Vagina (tissue), 2 donors: ENCODE measurements at regions not wholly inside any gene's neighbourhood (a gene's known extent, or its start where the extent isn't known, plus 50 kb on each side); places are given as distances from the start of the nearest gene placed in this dataset.

Experiments
- DNase-seq, 2 donors: peaks; one replicate each; pipeline ENCODE4 v3.0.0-alpha.2; 2017; ENCODE audit errors: extremely low spot score in 2 of 2
- H3K27ac ChIP-seq: fragments of 200-600 bp; sonication (generic); one replicate; pipeline ENCODE4 v1.5.1; 2019
- H3K27me3 ChIP-seq: fragments of 200-600 bp; sonication (generic); one replicate; pipeline ENCODE4 v1.5.1; 2019
- H3K36me3 ChIP-seq, 2 donors: fragments of 200-600 bp; sonication (generic); one replicate each; pipeline ENCODE4 v1.5.1; 2017 to 2019
- H3K4me1 ChIP-seq: fragments of 200-600 bp; sonication (generic); one replicate; pipeline ENCODE4 v1.5.1; 2019
- H3K4me3 ChIP-seq, 2 donors: fragments of 200-600 bp; sonication (generic); 1 replicate in 1 of 2; 2 replicates in 1 of 2; pipeline ENCODE4 v1.5.1; 2016 to 2019
- H3K9me3 ChIP-seq: fragments of 200-600 bp; sonication (generic); one replicate; pipeline ENCODE4 v1.5.1; 2019
- CTCF ChIP-seq, 3 experiments: fragments of 450-650 bp in 2 of 3; fragments of 200-600 bp in 1 of 3; sonication (generic) in 1 of 3; IDR thresholded peaks; one replicate each; pipeline ENCODE4 v1.5.1; 2017 to 2019; ENCODE audit warnings: antibody characterized with exemption in 3 of 3, mild to moderate bottlenecking in 2 of 3, moderate library complexity in 2 of 3
- POLR2A ChIP-seq, 2 donors: fragments of 450-650 bp; IDR thresholded peaks; one replicate each; pipeline ENCODE4 v1.6.1; 2017; ENCODE audit warnings: antibody characterized with exemption in 2 of 2, mild to moderate bottlenecking in 2 of 2, moderate library complexity in 2 of 2
- POLR2AphosphoS5 ChIP-seq, 2 donors: sonication (generic); formaldehyde crosslinking; IDR thresholded peaks; one replicate each; pipeline ENCODE4 v1.9.0; 2017; ENCODE audit warnings: antibody characterized with exemption in 2 of 2, mild to moderate bottlenecking in 2 of 2, low read depth in 1 of 2; ENCODE audit not compliant: insufficient read depth in 1 of 2
- intact Hi-C: fragments of 100-400 bp; cut with DNase I; formaldehyde crosslinking; loops from one replicate; pipeline ENCODE4 v1.15.1; 2023

- Histone ChIP-seq H3K36me3 (no peaks in the 10 kb centered on the region), H3K9me3 (no peaks in the 10 kb centered on the region), H3K4me1 (no peaks in the 10 kb centered on the region), H3K27me3 (no peaks in the 10 kb centered on the region), H3K27ac (no peak overlapping the region), H3K4me3 (no peak overlapping the region)
- intact Hi-C loops = no loop called here
- no peak for TF ChIP-seq POLR2A (IDR thresholded peaks at IDR 0.05)
- TF ChIP-seq POLR2AphosphoS5 (IDR thresholded peaks at IDR 0.05; ENCODE audit: insufficient read depth in 1 of 2, low read depth in 1 of 2) = no peak
- TF ChIP-seq CTCF (IDR thresholded peaks at IDR 0.05) = no peak
- no peak for DNase-seq
These were observed 338.7 kb downstream of the HRH4 start for GRCh38 chr18:24799176-24799575.

DNA sequence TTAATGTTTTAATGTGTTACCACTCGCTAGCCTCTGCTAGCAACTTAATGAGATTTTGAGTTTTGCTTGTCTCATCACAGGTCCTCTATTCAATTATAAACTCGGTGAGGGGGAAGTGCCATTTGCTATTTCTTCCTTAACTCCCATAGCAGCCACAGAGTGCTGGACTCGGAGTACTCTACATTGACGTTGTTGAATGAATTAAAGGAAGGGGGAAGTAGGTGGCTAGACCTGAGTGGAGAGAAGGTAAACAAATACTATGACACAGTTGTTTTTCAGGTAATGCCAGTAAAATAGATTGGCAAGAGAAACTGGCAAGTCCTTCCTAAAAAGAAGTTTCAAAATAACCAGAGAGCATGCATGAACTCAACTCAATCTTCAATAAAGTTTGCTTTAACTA, 339.3 kb downstream of the HRH4 start:
- Histone ChIP-seq H3K9me3 (no peaks in the 10 kb centered on the region), H3K27ac (no peak overlapping the region), H3K36me3 (no peaks in the 10 kb centered on the region), H3K4me3 (no peak overlapping the region), H3K4me1 (no peaks in the 10 kb centered on the region), H3K27me3 (no peaks in the 10 kb centered on the region)
- intact Hi-C loops = no loop called here
- TF ChIP-seq POLR2AphosphoS5 (IDR thresholded peaks at IDR 0.05; ENCODE audit: insufficient read depth in 1 of 2, low read depth in 1 of 2) = peak in 1 of 2 donors; percentile 21
- TF ChIP-seq POLR2A (IDR thresholded peaks at IDR 0.05) = no peak
- no peak for TF ChIP-seq CTCF (IDR thresholded peaks at IDR 0.05)
- no peak for DNase-seq

DNA sequence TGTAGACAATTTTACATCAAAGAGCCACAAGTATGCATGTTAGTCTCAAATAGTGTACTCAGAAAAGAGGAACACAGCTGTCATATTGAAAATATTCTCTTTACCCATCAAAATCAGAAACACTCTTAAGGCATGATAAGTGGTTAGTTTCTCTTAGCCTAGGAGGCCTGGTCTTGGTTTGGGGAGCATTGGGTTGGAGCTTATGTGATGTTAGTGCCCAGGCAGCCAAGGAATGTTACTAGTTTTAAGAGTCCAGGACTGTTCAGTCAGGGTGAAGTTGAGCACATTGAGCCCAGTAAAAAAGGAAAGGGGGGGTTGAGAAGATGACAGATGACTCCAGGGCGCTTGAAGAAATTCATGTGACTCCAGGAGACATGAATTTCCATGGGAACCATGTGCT, 340.6 kb downstream of the HRH4 start:
- H3K36me3 ChIP-seq = no peaks in the 10 kb centered on the region
- no peak for TF ChIP-seq POLR2A (IDR thresholded peaks at IDR 0.05)
- no peak for TF ChIP-seq CTCF (IDR thresholded peaks at IDR 0.05)
- TF ChIP-seq POLR2AphosphoS5 (IDR thresholded peaks at IDR 0.05; ENCODE audit: insufficient read depth in 1 of 2, low read depth in 1 of 2) = no peak
- intact Hi-C loops = no loop called here
- no peaks in the 10 kb centered on the region for H3K27me3 ChIP-seq
- no peak for DNase-seq
- no peak overlapping the region for H3K27ac ChIP-seq
- no peaks in the 10 kb centered on the region for H3K4me1 ChIP-seq
- no peak overlapping the region for H3K4me3 ChIP-seq
- no peaks in the 10 kb centered on the region for H3K9me3 ChIP-seq

DNA sequence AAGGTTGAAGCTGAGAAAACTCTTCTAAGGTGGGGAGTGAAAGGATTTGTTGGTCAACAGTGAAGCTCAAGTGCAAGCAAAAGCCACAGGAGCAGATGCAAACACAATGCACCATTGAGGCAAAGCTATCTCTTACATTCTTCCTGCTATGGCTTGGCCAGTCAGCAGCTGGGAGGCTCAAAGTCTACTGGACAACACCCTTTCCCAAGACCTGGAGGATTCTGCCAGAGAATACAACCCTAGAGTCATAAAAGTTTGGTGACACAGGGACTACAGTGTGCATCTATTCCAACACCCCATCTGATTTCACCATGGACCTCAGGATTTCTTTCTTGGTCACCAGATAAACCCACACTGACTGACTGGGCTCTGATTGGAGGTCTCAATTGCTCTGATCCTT, 342.0 kb downstream of the HRH4 start:
- DNase-seq = no peak
- Histone ChIP-seq H3K27me3 (no peaks in the 10 kb centered on the region), H3K4me3 (no peak overlapping the region), H3K36me3 (no peaks in the 10 kb centered on the region), H3K27ac (no peak overlapping the region), H3K9me3 (no peaks in the 10 kb centered on the region), H3K4me1 (no peaks in the 10 kb centered on the region)
- no peak for TF ChIP-seq CTCF (IDR thresholded peaks at IDR 0.05)
- TF ChIP-seq POLR2AphosphoS5 (IDR thresholded peaks at IDR 0.05; ENCODE audit: insufficient read depth in 1 of 2, low read depth in 1 of 2) = no peak
- no peak for TF ChIP-seq POLR2A (IDR thresholded peaks at IDR 0.05)
- intact Hi-C loops = no loop called here

- H3K4me1 ChIP-seq = no peaks in the 10 kb centered on the region
- H3K27ac ChIP-seq = no peak overlapping the region
- H3K9me3 ChIP-seq = no peaks in the 10 kb centered on the region
- intact Hi-C loops = no loop called here
- H3K27me3 ChIP-seq = no peaks in the 10 kb centered on the region
- TF ChIP-seq CTCF (IDR thresholded peaks at IDR 0.05) = no peak
- no peak for TF ChIP-seq POLR2AphosphoS5 (IDR thresholded peaks at IDR 0.05; ENCODE audit: insufficient read depth in 1 of 2, low read depth in 1 of 2)
- no peak for TF ChIP-seq POLR2A (IDR thresholded peaks at IDR 0.05)
- H3K4me3 ChIP-seq = no peak overlapping the region
- H3K36me3 ChIP-seq = no peaks in the 10 kb centered on the region
- no peak for DNase-seq
These were observed 344.7 kb downstream of the HRH4 start for GRCh38 chr18:24805156-24805555.
